ENCODE measurements at regions not wholly inside any gene's neighbourhood (a gene's known extent, or its start where the extent isn't known, plus 50 kb on each side); places are given as distances from the start of the nearest gene placed in this dataset.

DNA sequence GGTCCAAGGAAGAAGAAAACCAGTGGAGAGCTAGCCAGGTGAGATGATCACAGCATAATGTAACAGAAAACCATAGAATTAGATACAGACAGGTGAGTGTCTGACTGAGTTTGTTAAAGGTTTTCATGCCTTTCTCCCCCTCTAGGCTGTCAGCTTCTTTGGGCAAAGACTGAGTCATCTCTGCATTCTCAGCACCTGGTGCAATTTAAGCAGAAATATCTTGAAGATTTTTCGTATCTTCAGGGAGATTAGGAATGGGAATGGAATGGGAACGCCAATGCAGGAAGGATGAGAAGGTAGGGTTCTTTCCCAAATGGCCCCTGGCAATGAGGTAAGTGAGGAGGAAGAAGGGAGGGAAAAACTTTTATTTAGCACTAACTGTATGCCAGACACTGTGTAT is 122.0 kb upstream of the SLC7A14 start:
- Histone ChIP-seq H3K36me3 (ENCODE audit: control insufficient read depth in 2 of 4, insufficient read depth in 4 of 4, low read length in 3 of 4) (no peaks in the 10 kb centered on the region), H2BK15ac (ENCODE audit: low read length) (no peak overlapping the region), H3K56ac (replicated peaks; ENCODE audit: insufficient read length, low read depth, low read length) (no peak overlapping the region), H2AFZ (ENCODE audit: low read length) (no peak overlapping the region), H3K4ac (replicated peaks; ENCODE audit: insufficient read length, low read depth, low read length) (no peak overlapping the region), H3K23ac (ENCODE audit: insufficient read length) (no peak overlapping the region), H4K20me1 (replicated peaks in 1 of 2; ENCODE audit: control insufficient read depth in 1 of 2, insufficient read depth in 2 of 2, low read length in 2 of 2) (no peaks in the 10 kb centered on the region), H3K27ac (ENCODE audit: low read depth, low read length) (no peak overlapping the region), H2AK5ac (ENCODE audit: low read depth, low read length) (no peak overlapping the region), H2BK20ac (ENCODE audit: low read length) (no peak overlapping the region), H3K79me2 (ENCODE audit: control insufficient read depth in 1 of 2, insufficient read depth in 2 of 2, low read length in 2 of 2) (no peaks in the 10 kb centered on the region), H3K4me1 (replicated peaks in 1 of 4; ENCODE audit: control insufficient read depth in 3 of 4, insufficient read depth in 4 of 4, low read length in 3 of 4) (no peaks in the 10 kb centered on the region), H4K8ac (ENCODE audit: extremely low read depth, insufficient read depth, low read length) (no peak overlapping the region), H3K27me3 (replicated peaks in 1 of 4; ENCODE audit: control insufficient read depth in 3 of 4, extremely low read depth in 1 of 4, insufficient read depth in 3 of 4, low read length in 3 of 4) (peaks cover 0 to 1% (median 0%) of the 10 kb centered on the region in 4 experiments; a peak in 1 of 7 replicates), H3K4me2 (ENCODE audit: insufficient read depth in 1 of 2, low read depth in 2 of 2, low read length in 2 of 2) (no peak overlapping the region), H2BK12ac (ENCODE audit: low read depth, low read length) (no peak overlapping the region), H2BK5ac (ENCODE audit: low read depth, low read length) (no peak overlapping the region), H3K79me1 (ENCODE audit: low read depth, low read length) (no peaks in the 10 kb centered on the region), H3K23me2 (ENCODE audit: low read depth, low read length) (no peaks in the 10 kb centered on the region), H3K18ac (ENCODE audit: extremely low read depth, low read length) (no peak overlapping the region), H3K14ac (ENCODE audit: insufficient read length) (no peak overlapping the region), H4K5ac (ENCODE audit: insufficient read length, low read depth, low read length) (no peak overlapping the region), H3K9me3 (ENCODE audit: insufficient read depth in 2 of 2, low read depth in 1 of 2, low read length in 1 of 2) (no peaks in the 10 kb centered on the region), H3K4me3 (ENCODE audit: extremely low read depth in 1 of 4, insufficient read depth in 2 of 4, low read depth in 3 of 4, low read length in 4 of 4) (no peak overlapping the region), H2BK120ac (replicated peaks; ENCODE audit: low read depth, low read length) (no peak overlapping the region), H4K91ac (replicated peaks; ENCODE audit: insufficient read length, low read length) (no peak overlapping the region), H3K9ac (replicated peaks in 1 of 4; ENCODE audit: extremely low read depth in 1 of 4, low read depth in 3 of 4, low read length in 3 of 4) (no peak overlapping the region)
- ChIA-PET POLR2A (ENCODE audit: partially characterized antibody) (no interaction called here), CTCF (ENCODE audit: partially characterized antibody) (interaction anchor here (0.7 to 0.8 kb wide), 2 partner anchors 17 to 102 kb away, joined by 3 read pairs; no protein-coding TSS in a partner anchor)
- no peak for FAIRE-seq
- 83% methylated on average over 2 of the region's 2 CpGs; no CpG with 5 or more reads in 1 of the 2 experiments for WGBS, 2 experiments (ENCODE audit: extremely low coverage in 1 of 2, insufficient coverage in 1 of 2, insufficient read length in 1 of 2, insufficient replicate concordance in 2 of 2, low coverage in 1 of 2, low lambda C conversion rate in 2 of 2, missing lambda C conversion rate in 1 of 2)
- no peak for DNase-seq (ENCODE audit: low read depth in 1 of 2, low spot score in 2 of 2)
- no peak for TF ChIP-seq YY1 (IDR thresholded peaks at IDR 0.05; ENCODE audit: low read depth, low read length)
- TF ChIP-seq, protein P1, sequence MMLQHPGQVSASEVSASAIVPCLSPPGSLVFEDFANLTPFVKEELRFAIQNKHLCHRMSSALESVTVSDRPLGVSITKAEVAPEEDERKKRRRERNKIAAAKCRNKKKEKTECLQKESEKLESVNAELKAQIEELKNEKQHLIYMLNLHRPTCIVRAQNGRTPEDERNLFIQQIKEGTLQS (IDR thresholded peaks at IDR 0.05; ENCODE audit: insufficient read depth, low read depth, low read length) = no peak
- no peak for TF ChIP-seq GTF2F1 (IDR thresholded peaks at IDR 0.05; ENCODE audit: borderline replicate concordance, low read depth, low read length)
